HG03575 (cell line): ENCODE measurements at regions not wholly inside any gene's neighbourhood (a gene's known extent, or its start where the extent isn't known, plus 50 kb on each side); places are given as distances from the start of the nearest gene placed in this dataset.

Source experiments
- ATAC-seq: cut with Tn5 transposase; IDR thresholded peaks from one replicate; pipeline ENCODE4 v1.9.1; 2021; ENCODE audit not compliant: unreplicated experiment, insufficient number of reproducible peaks, low FRiP score; ENCODE audit errors: extremely low read depth

GRCh38 chr7:155198196-155198892, 99.3 kb upstream of the INSIG1 start:
- ATAC-seq = no peak

- ATAC-seq = no peak
Measured at GRCh38 chr7:155198901-155199845, 98.5 kb upstream of the INSIG1 start.

GRCh38 chr7:155201325-155202087, 96.2 kb upstream of the INSIG1 start:
- no peak for ATAC-seq

- no peak for ATAC-seq
Measured at GRCh38 chr7:155202106-155202871, 95.4 kb upstream of the INSIG1 start.

GRCh38 chr7:155203059-155203881, 94.4 kb upstream of the INSIG1 start:
- ATAC-seq = no peak

- ATAC-seq = no peak
Measured at GRCh38 chr7:155203882-155204691, 93.6 kb upstream of the INSIG1 start.

GRCh38 chr7:155204744-155205367, 92.8 kb upstream of the INSIG1 start:
- ATAC-seq = no peak

GRCh38 chr7:155205368-155206317, 92.0 kb upstream of the INSIG1 start:
- ATAC-seq = peak; percentile 81

GRCh38 chr7:155206318-155207020, 91.2 kb upstream of the INSIG1 start:
- no peak for ATAC-seq

- ATAC-seq = no peak
Measured at GRCh38 chr7:155207326-155208002, 90.2 kb upstream of the INSIG1 start.

- no peak for ATAC-seq
Measured at GRCh38 chr7:155208681-155209477, 88.8 kb upstream of the INSIG1 start.

- no peak for ATAC-seq
Measured at GRCh38 chr7:155209478-155210319, 88.0 kb upstream of the INSIG1 start.

- no peak for ATAC-seq
Measured at GRCh38 chr7:155210356-155210755, 87.3 kb upstream of the INSIG1 start.
